ENCODE measurements at regions not wholly inside any gene's neighbourhood (a gene's known extent, or its start where the extent isn't known, plus 50 kb on each side); places are given as distances from the start of the nearest gene placed in this dataset.

GRCh38 chr11:11056316-11056715 is 198.5 kb upstream of the ZBED5 start:
- Histone ChIP-seq H3K4me3 (replicated peaks in 1 of 3; ENCODE audit: insufficient read depth in 1 of 3, low read depth in 1 of 3, low read length in 3 of 3) (no peak overlapping the region), H3K9me1 (replicated peaks; ENCODE audit: control insufficient read depth, extremely low read depth, insufficient read depth, low read length) (no peaks in the 10 kb centered on the region), H3K9me3 (replicated peaks; ENCODE audit: control insufficient read depth, insufficient read depth, low read length) (no peaks in the 10 kb centered on the region), H3K4me1 (ENCODE audit: control insufficient read depth, extremely low read depth, insufficient read depth, low read length) (no peaks in the 10 kb centered on the region), H4K20me1 (replicated peaks; ENCODE audit: control insufficient read depth, extremely low read depth, insufficient read depth, low read length) (no peaks in the 10 kb centered on the region), H3K27ac (ENCODE audit: insufficient read depth, low read depth, low read length) (no peak overlapping the region), H3K79me2 (ENCODE audit: control insufficient read depth, insufficient read depth, low read length) (no peaks in the 10 kb centered on the region), H3K4me2 (ENCODE audit: insufficient read depth, low read length) (no peak overlapping the region), H2AFZ (ENCODE audit: low read depth, low read length) (no peak overlapping the region), H3K36me3 (ENCODE audit: control insufficient read depth in 2 of 2, extremely low read depth in 1 of 2, insufficient read depth in 2 of 2, low read length in 2 of 2) (no peaks in the 10 kb centered on the region), H3K27me3 (ENCODE audit: control insufficient read depth in 2 of 2, insufficient read depth in 2 of 2, low read length in 2 of 2) (peaks cover 0 to 1% of the 10 kb centered on the region in 2 experiments), H3K9ac (replicated peaks; ENCODE audit: extremely low read depth, insufficient read depth, low read length) (no peak overlapping the region)
- TF ChIP-seq MYC (IDR thresholded peaks at IDR 0.05; ENCODE audit: low read depth, low read length) (no peak), FOS (IDR thresholded peaks at IDR 0.05; ENCODE audit: borderline replicate concordance, insufficient read depth, low read length) (no peak), POLR2AphosphoS5 (IDR thresholded peaks at IDR 0.05; ENCODE audit: insufficient read depth, low read depth, low read length) (no peak), EZH2 (IDR thresholded peaks at IDR 0.05; ENCODE audit: borderline replicate concordance, low read depth, low read length, severe bottlenecking) (no peak), GATA2 (IDR thresholded peaks at IDR 0.05; ENCODE audit: insufficient read depth, insufficient read length, low read depth, low read length) (no peak)
- TF ChIP-seq, protein P1, sequence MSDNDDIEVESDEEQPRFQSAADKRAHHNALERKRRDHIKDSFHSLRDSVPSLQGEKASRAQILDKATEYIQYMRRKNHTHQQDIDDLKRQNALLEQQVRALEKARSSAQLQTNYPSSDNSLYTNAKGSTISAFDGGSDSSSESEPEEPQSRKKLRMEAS (IDR thresholded peaks at IDR 0.05; ENCODE audit: insufficient read depth, insufficient read length), result no peak
- intact Hi-C loops (cut with micrococcal nuclease), result no loop called here
- no TSS peak for BruUV-seq (replicated peaks)
- dilution Hi-C loops (cut with MboI; ENCODE audit: extremely low pct_ligation_motif_present, low sequenced_read_pairs), result no loop called here
- POLR2A ChIA-PET, result no interaction called here
- DNase-seq (ENCODE audit: low read depth, low spot score) (no peak), FAIRE-seq (no peak)
- CTCF ChIA-PET, result interaction anchor here (2.0 kb wide), 1 partner anchor 28 kb away, joined by 7 read pairs; no protein-coding TSS in a partner anchor

DNA sequence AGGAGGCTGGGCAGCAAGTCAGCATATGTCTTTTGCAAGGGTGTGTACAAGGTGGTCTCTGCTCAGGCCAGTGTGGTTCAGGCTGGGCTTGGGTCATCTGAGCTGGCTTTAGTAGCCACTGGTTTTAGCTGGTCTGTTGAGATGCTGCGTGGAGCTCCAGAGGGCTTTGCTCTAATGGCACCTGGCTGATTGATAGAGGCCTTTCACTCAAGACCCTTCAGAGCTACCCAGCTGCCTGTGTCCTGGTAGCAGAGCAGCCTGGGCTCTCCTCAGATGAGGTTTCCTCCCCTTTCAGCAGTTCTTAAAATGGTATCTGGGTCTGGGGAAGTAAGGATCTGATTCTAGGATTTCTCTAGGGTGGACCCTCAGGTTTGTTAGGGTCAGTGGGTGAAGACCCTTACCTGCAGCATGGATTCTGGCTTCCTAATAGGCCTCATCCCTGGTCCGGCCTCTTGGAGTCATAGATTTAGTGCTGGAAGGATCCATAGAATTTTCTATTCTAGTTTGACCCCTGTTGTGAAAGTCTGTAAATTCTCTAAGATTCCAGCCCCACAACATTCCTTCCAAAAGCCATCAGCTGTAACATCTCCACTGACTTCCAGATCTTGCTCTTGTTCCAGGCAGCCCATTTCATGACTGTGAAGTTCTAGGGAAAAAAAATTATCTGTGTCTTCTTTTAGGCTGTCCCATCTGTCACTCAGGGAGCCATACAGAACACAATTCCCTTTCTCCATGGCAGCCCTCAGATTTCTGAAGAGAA is 190.2 kb upstream of the ZBED5 start:
- FAIRE-seq (no peak), DNase-seq (ENCODE audit: low read depth, low spot score) (no peak)
- POLR2A ChIA-PET, result no interaction called here
- H3K9me1 ChIP-seq (replicated peaks; ENCODE audit: control insufficient read depth, extremely low read depth, insufficient read depth, low read length), result no peaks in the 10 kb centered on the region
- no peaks in the 10 kb centered on the region for H3K9me3 ChIP-seq (replicated peaks; ENCODE audit: control insufficient read depth, insufficient read depth, low read length)
- no peak overlapping the region for H3K27ac ChIP-seq (ENCODE audit: insufficient read depth, low read depth, low read length)
- H3K9ac ChIP-seq (replicated peaks; ENCODE audit: extremely low read depth, insufficient read depth, low read length), result no peak overlapping the region
- H3K36me3 ChIP-seq (ENCODE audit: control insufficient read depth in 2 of 2, extremely low read depth in 1 of 2, insufficient read depth in 2 of 2, low read length in 2 of 2), result no peaks in the 10 kb centered on the region
- H3K4me1 ChIP-seq (ENCODE audit: control insufficient read depth, extremely low read depth, insufficient read depth, low read length), result no peaks in the 10 kb centered on the region
- dilution Hi-C loops (cut with MboI; ENCODE audit: extremely low pct_ligation_motif_present, low sequenced_read_pairs), result no loop called here
- no peak overlapping the region for H3K4me3 ChIP-seq (replicated peaks in 1 of 3; ENCODE audit: insufficient read depth in 1 of 3, low read depth in 1 of 3, low read length in 3 of 3)
- H2AFZ ChIP-seq (ENCODE audit: low read depth, low read length), result no peak overlapping the region
- CTCF ChIA-PET, result interaction anchor here (1.0 kb wide), 1 partner anchor 10 kb away, joined by 3 read pairs; no protein-coding TSS in a partner anchor
- BruUV-seq (replicated peaks), result no TSS peak
- intact Hi-C loops (cut with micrococcal nuclease), result no loop called here
- TF ChIP-seq FOS (IDR thresholded peaks at IDR 0.05; ENCODE audit: borderline replicate concordance, insufficient read depth, low read length) (no peak), GATA2 (IDR thresholded peaks at IDR 0.05; ENCODE audit: insufficient read depth, insufficient read length, low read depth, low read length) (no peak), POLR2AphosphoS5 (IDR thresholded peaks at IDR 0.05; ENCODE audit: insufficient read depth, low read depth, low read length) (no peak), EZH2 (IDR thresholded peaks at IDR 0.05; ENCODE audit: borderline replicate concordance, low read depth, low read length, severe bottlenecking) (no peak), JUN (IDR thresholded peaks at IDR 0.05; ENCODE audit: borderline replicate concordance, insufficient read depth, insufficient read length, low read depth) (no peak), POLR2A (IDR thresholded peaks at IDR 0.05; ENCODE audit: low read depth, low read length) (no peak), MYC (IDR thresholded peaks at IDR 0.05; ENCODE audit: low read depth, low read length) (no peak)
- TF ChIP-seq, protein P1 (IDR thresholded peaks at IDR 0.05; ENCODE audit: insufficient read depth, insufficient read length), result no peak
- TF ChIP-seq, protein P2, sequence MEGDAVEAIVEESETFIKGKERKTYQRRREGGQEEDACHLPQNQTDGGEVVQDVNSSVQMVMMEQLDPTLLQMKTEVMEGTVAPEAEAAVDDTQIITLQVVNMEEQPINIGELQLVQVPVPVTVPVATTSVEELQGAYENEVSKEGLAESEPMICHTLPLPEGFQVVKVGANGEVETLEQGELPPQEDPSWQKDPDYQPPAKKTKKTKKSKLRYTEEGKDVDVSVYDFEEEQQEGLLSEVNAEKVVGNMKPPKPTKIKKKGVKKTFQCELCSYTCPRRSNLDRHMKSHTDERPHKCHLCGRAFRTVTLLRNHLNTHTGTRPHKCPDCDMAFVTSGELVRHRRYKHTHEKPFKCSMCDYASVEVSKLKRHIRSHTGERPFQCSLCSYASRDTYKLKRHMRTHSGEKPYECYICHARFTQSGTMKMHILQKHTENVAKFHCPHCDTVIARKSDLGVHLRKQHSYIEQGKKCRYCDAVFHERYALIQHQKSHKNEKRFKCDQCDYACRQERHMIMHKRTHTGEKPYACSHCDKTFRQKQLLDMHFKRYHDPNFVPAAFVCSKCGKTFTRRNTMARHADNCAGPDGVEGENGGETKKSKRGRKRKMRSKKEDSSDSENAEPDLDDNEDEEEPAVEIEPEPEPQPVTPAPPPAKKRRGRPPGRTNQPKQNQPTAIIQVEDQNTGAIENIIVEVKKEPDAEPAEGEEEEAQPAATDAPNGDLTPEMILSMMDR (IDR thresholded peaks at IDR 0.05; ENCODE audit: extremely low read depth in 1 of 2, insufficient read depth in 1 of 2, low read depth in 1 of 2, low read length in 2 of 2), result no peak
- H3K4me2 ChIP-seq (ENCODE audit: insufficient read depth, low read length), result no peak overlapping the region
- no peaks in the 10 kb centered on the region for H3K79me2 ChIP-seq (ENCODE audit: control insufficient read depth, insufficient read depth, low read length)
- H4K20me1 ChIP-seq (replicated peaks; ENCODE audit: control insufficient read depth, extremely low read depth, insufficient read depth, low read length), result no peaks in the 10 kb centered on the region
- no peaks in the 10 kb centered on the region for H3K27me3 ChIP-seq (ENCODE audit: control insufficient read depth in 2 of 2, insufficient read depth in 2 of 2, low read length in 2 of 2)
